ENCODE measurements at regions not wholly inside any gene's neighbourhood (a gene's known extent, or its start where the extent isn't known, plus 50 kb on each side); places are given as distances from the start of the nearest gene placed in this dataset.

- TF ChIP-seq EP300 (IDR thresholded peaks at IDR 0.05; ENCODE audit: low read depth) (no peak), POLR2A (IDR thresholded peaks at IDR 0.05) (no peak), CTCF (IDR thresholded peaks at IDR 0.05) (no peak), POLR2AphosphoS5 (IDR thresholded peaks at IDR 0.05) (no peak)
- no peak overlapping the region for H3K27ac ChIP-seq
- H3K9me3 ChIP-seq: no peaks in the 10 kb centered on the region
- H3K27me3 ChIP-seq: no peaks in the 10 kb centered on the region
- DNase-seq: no peak
- H3K4me1 ChIP-seq: no peaks in the 10 kb centered on the region
- in situ Hi-C loops (cut with MboI; ENCODE audit: low pct_ligation_motif_present in 1 of 4, low pct_unique_long_range_greater_than_20kb in 1 of 4, low sequenced_read_pairs in 3 of 4): no loop called here
- no peaks in the 10 kb centered on the region for H3K36me3 ChIP-seq
- no peak overlapping the region for H3K4me3 ChIP-seq
- intact Hi-C loops (cut with DNase I; ENCODE audit: low total_unique reads): no loop called here
- 83% methylated on average over 5 of the region's 5 CpGs; no CpG with 5 or more reads in 1 of the 2 donors for WGBS, 2 donors (ENCODE audit: low coverage in 1 of 2)
These were observed 106.0 kb upstream of the ADPGK start for GRCh38 chr15:72889545-72889944.

GRCh38 chr15:72888811-72889210 is 105.3 kb upstream of the ADPGK start:
- no peak for DNase-seq
- Histone ChIP-seq H3K27ac (no peak overlapping the region), H3K36me3 (no peaks in the 10 kb centered on the region), H3K4me3 (no peak overlapping the region), H3K27me3 (no peaks in the 10 kb centered on the region), H3K9me3 (no peaks in the 10 kb centered on the region), H3K4me1 (no peaks in the 10 kb centered on the region)
- in situ Hi-C loops (cut with MboI; ENCODE audit: low pct_ligation_motif_present in 1 of 4, low pct_unique_long_range_greater_than_20kb in 1 of 4, low sequenced_read_pairs in 3 of 4) (no loop called here), intact Hi-C loops (cut with DNase I; ENCODE audit: low total_unique reads) (no loop called here)
- no peak for TF ChIP-seq EP300 (IDR thresholded peaks at IDR 0.05; ENCODE audit: low read depth)
- TF ChIP-seq CTCF (IDR thresholded peaks at IDR 0.05): no peak
- no peak for TF ChIP-seq POLR2A (IDR thresholded peaks at IDR 0.05)
- TF ChIP-seq POLR2AphosphoS5 (IDR thresholded peaks at IDR 0.05): no peak
- 83 to 85% methylated on average over 1 to 7 of the region's 7 CpGs for WGBS, 2 donors (ENCODE audit: low coverage in 1 of 2)

- intact Hi-C loops (cut with DNase I; ENCODE audit: low total_unique reads) (no loop called here), in situ Hi-C loops (cut with MboI; ENCODE audit: low pct_ligation_motif_present in 1 of 4, low pct_unique_long_range_greater_than_20kb in 1 of 4, low sequenced_read_pairs in 3 of 4) (no loop called here)
- no peak for DNase-seq
- no peaks in the 10 kb centered on the region for H3K9me3 ChIP-seq
- no peak overlapping the region for H3K27ac ChIP-seq
- H3K4me1 ChIP-seq: no peaks in the 10 kb centered on the region
- H3K4me3 ChIP-seq: no peak overlapping the region
- WGBS, 2 donors (ENCODE audit: low coverage in 1 of 2): 86 to 92% methylated on average over 1 of the region's 1 CpG
- TF ChIP-seq CTCF (IDR thresholded peaks at IDR 0.05): no peak
- no peak for TF ChIP-seq POLR2A (IDR thresholded peaks at IDR 0.05)
- no peak for TF ChIP-seq EP300 (IDR thresholded peaks at IDR 0.05; ENCODE audit: low read depth)
- TF ChIP-seq POLR2AphosphoS5 (IDR thresholded peaks at IDR 0.05): no peak
- H3K27me3 ChIP-seq: no peaks in the 10 kb centered on the region
- no peaks in the 10 kb centered on the region for H3K36me3 ChIP-seq
These were observed 104.7 kb upstream of the ADPGK start for GRCh38 chr15:72888211-72888610.

GRCh38 chr15:72887376-72887775 is 103.8 kb upstream of the ADPGK start:
- no peak for TF ChIP-seq POLR2A (IDR thresholded peaks at IDR 0.05)
- 64 to 90% methylated on average over 1 of the region's 1 CpG for WGBS, 2 donors (ENCODE audit: low coverage in 1 of 2)

GRCh38 chr15:72884311-72884710 is 100.8 kb upstream of the ADPGK start:
- Histone ChIP-seq H3K4me1 (no peaks in the 10 kb centered on the region), H3K9me3 (peaks cover 0 to 5% of the 10 kb centered on the region in 2 donors), H3K4me3 (no peak overlapping the region), H3K36me3 (no peaks in the 10 kb centered on the region), H3K27ac (no peak overlapping the region), H3K27me3 (no peaks in the 10 kb centered on the region)
- DNase-seq: no peak
- intact Hi-C loops (cut with DNase I; ENCODE audit: low total_unique reads): no loop called here
- TF ChIP-seq POLR2AphosphoS5 (IDR thresholded peaks at IDR 0.05) (no peak), CTCF (IDR thresholded peaks at IDR 0.05) (no peak), EP300 (IDR thresholded peaks at IDR 0.05; ENCODE audit: low read depth) (no peak), POLR2A (IDR thresholded peaks at IDR 0.05) (no peak)
- 92 to 94% methylated on average over 2 to 7 of the region's 7 CpGs for WGBS, 2 donors (ENCODE audit: low coverage in 1 of 2)
- in situ Hi-C loops (cut with MboI; ENCODE audit: low pct_ligation_motif_present in 1 of 4, low pct_unique_long_range_greater_than_20kb in 1 of 4, low sequenced_read_pairs in 3 of 4): no loop called here

More at GRCh38 chr15:72887376-72887775, 103.8 kb upstream of the ADPGK start:
- DNase-seq: no peak
- H3K4me1 ChIP-seq: no peaks in the 10 kb centered on the region
- H3K36me3 ChIP-seq: no peaks in the 10 kb centered on the region
- H3K27ac ChIP-seq: no peak overlapping the region
- no peaks in the 10 kb centered on the region for H3K27me3 ChIP-seq
- no peak overlapping the region for H3K4me3 ChIP-seq
- intact Hi-C loops (cut with DNase I; ENCODE audit: low total_unique reads): no loop called here
- in situ Hi-C loops (cut with MboI; ENCODE audit: low pct_ligation_motif_present in 1 of 4, low pct_unique_long_range_greater_than_20kb in 1 of 4, low sequenced_read_pairs in 3 of 4): no loop called here
- peaks cover 0 to under 1% of the 10 kb centered on the region in 2 donors for H3K9me3 ChIP-seq
